HepG2 (cell line): ENCODE measurements at regions not wholly inside any gene's neighbourhood (a gene's known extent, or its start where the extent isn't known, plus 50 kb on each side); places are given as distances from the start of the nearest gene placed in this dataset.

ENCODE experiments used
- ATAC-seq: fragments of 200-7000 bp; cut with Tn5 transposase; 3 replicates; pipeline ENCODE4 v1.9.1; 2020; ENCODE audit warnings: mild to moderate bottlenecking, moderate library complexity
- BruUV-seq: library from RNA; stranded (reverse); fragments of 400-500 nt; replicated peaks from 2 replicates; lab custom pipeline; 2021; lab: Mats Ljungman, UMichigan
- CTCF ChIA-PET: fragments of 300-600 bp; formaldehyde crosslinking; extraction: SDS; loops from one replicate; lab custom pipeline; 2021; ENCODE audit warnings: low total read pairs, inconsistent platforms, low intra/inter-chr PET ratio; lab: Yijun Ruan, JAX
- POLR2A ChIA-PET: fragments of 350-600 bp; sonication (Branson Sonifier 250); formaldehyde crosslinking; loops from one replicate; lab custom pipeline; 2020; ENCODE audit warnings: antibody characterized with exemption, inconsistent platforms; lab: Yijun Ruan, JAX
- DNase-seq: peaks from one replicate; pipeline ENCODE4 v3.0.0-alpha.2; 2015; ENCODE audit warnings: low spot score
- FAIRE-seq: peaks from 3 replicates; lab custom pipeline; 2011; peaks lifted over from hg19 to GRCh38; lab: Jason Lieb, UNC
- H2AFZ ChIP-seq: one replicate; pipeline ENCODE4 v1.6.1; 2011; ENCODE audit warnings: low read length, inconsistent platforms
- H3K27ac ChIP-seq: fragments of 300-600 bp; 3 replicates; pipeline ENCODE4 v1.8.0; 2011; ENCODE audit warnings: mixed run types, mild to moderate bottlenecking, mixed read lengths, low read length, inconsistent platforms; ENCODE audit not compliant: insufficient read depth; ENCODE audit errors: extremely low read length
- H3K27me3 ChIP-seq, 2 experiments: fragments of 200-600 bp in 1 of 2; 2 replicates in 1 of 2; 3 replicates in 1 of 2; pipeline versions ENCODE4 v1.6.0 to v1.8.0; 2011; ENCODE audit warnings: low read length in 2 of 2, mild to moderate bottlenecking in 2 of 2, moderate library complexity in 2 of 2, inconsistent platforms in 1 of 2; ENCODE audit not compliant: insufficient read depth in 2 of 2, control insufficient read depth in 1 of 2
- H3K36me3 ChIP-seq, 2 experiments: fragments of 200-600 bp in 1 of 2; replicated peaks in 1 of 2; 2 replicates in 1 of 2; 3 replicates in 1 of 2; pipeline versions ENCODE4 v1.5.1 to v1.8.0; 2011; ENCODE audit warnings: low read length in 2 of 2, inconsistent platforms in 1 of 2; ENCODE audit not compliant: insufficient read depth in 2 of 2, control insufficient read depth in 1 of 2
- H3K4me1 ChIP-seq: 2 replicates; pipeline ENCODE4 v1.5.1; 2012; ENCODE audit warnings: low read length, inconsistent platforms; ENCODE audit not compliant: insufficient read depth
- H3K4me2 ChIP-seq: 2 replicates; pipeline ENCODE4 v1.6.0; 2011; ENCODE audit warnings: low read depth, low read length, inconsistent platforms
- H3K4me3 ChIP-seq, 3 experiments: fragments of 200-600 bp in 1 of 3; sonication (generic), shearing (Covaris generic) in 1 of 3; replicated peaks in 1 of 3; 2 replicates each; pipeline ENCODE4 v1.5.1; 2011 to 2016; ENCODE audit warnings: low read length in 3 of 3, inconsistent platforms in 2 of 3, low read depth in 2 of 3, mild to moderate bottlenecking in 2 of 3, control low read depth in 1 of 3, mixed read lengths in 1 of 3; ENCODE audit not compliant: insufficient read depth in 1 of 3
- H3K79me2 ChIP-seq: one replicate; pipeline ENCODE4 v1.6.1; 2011; ENCODE audit warnings: low read length, inconsistent platforms; ENCODE audit not compliant: insufficient read depth
- H3K9ac ChIP-seq: 2 replicates; pipeline ENCODE4 v1.6.0; 2011; ENCODE audit warnings: mild to moderate bottlenecking, low read depth, low read length, inconsistent platforms; ENCODE audit not compliant: insufficient read depth
- H3K9me3 ChIP-seq: 2 replicates; pipeline ENCODE4 v1.5.1; 2012; ENCODE audit warnings: mild to moderate bottlenecking, low read length
- H4K20me1 ChIP-seq: 2 replicates; pipeline ENCODE4 v1.6.0; 2011; ENCODE audit warnings: inconsistent platforms, mild to moderate bottlenecking, low read length, moderate library complexity; ENCODE audit not compliant: insufficient read depth
- ARNTL ChIP-seq: sonication (generic); formaldehyde crosslinking; IDR thresholded peaks from 2 replicates; pipeline ENCODE4 v1.4.0; 2020; ENCODE audit warnings: mild to moderate bottlenecking, missing genetic modification reagents
- ATF3 ChIP-seq: sonication (generic); formaldehyde crosslinking; IDR thresholded peaks from 2 replicates; pipeline ENCODE4 v1.4.0; 2020; ENCODE audit warnings: missing genetic modification reagents
- FOXK1 ChIP-seq: sonication (generic); formaldehyde crosslinking; IDR thresholded peaks from 2 replicates; pipeline ENCODE4 v1.4.0; 2020; ENCODE audit warnings: low read depth, missing genetic modification reagents, borderline replicate concordance
- KLF16 ChIP-seq, 2 experiments: sonication (generic) in 1 of 2; formaldehyde crosslinking in 1 of 2; IDR thresholded peaks; 2 replicates each; pipeline versions ENCODE4 v1.6.1 to v1.8.0; 2016 to 2023; ENCODE audit warnings: missing genetic modification reagents in 2 of 2, missing compliant biosample characterization in 1 of 2
- KLF6 ChIP-seq: IDR thresholded peaks from 2 replicates; pipeline ENCODE4 v1.8.0; 2016; ENCODE audit warnings: missing biosample characterization, missing genetic modification reagents
- MAFF ChIP-seq: IDR thresholded peaks from 2 replicates; pipeline ENCODE4 v1.6.1; 2011; ENCODE audit warnings: low read depth, low read length, improper control_type of control experiment
- MAFK ChIP-seq, 2 experiments: IDR thresholded peaks in 1 of 2; conservative IDR thresholded peaks in 1 of 2; 2 replicates each; pipeline ENCODE4 v1.6.1; 2011; ENCODE audit warnings: improper control_type of control experiment in 2 of 2, low read length in 2 of 2
- REL ChIP-seq: sonication (generic); formaldehyde crosslinking; conservative IDR thresholded peaks from 2 replicates; pipeline ENCODE4 v1.8.0; 2022; ENCODE audit warnings: mild to moderate bottlenecking, missing genetic modification reagents, moderate library complexity
- TBP ChIP-seq: sonication (generic); formaldehyde crosslinking; IDR thresholded peaks from 2 replicates; pipeline ENCODE4 v1.5.0; 2020; ENCODE audit warnings: missing genetic modification reagents
- ZNF234 ChIP-seq: sonication (generic); formaldehyde crosslinking; conservative IDR thresholded peaks from 2 replicates; pipeline ENCODE4 v1.5.1; 2020; ENCODE audit warnings: mild to moderate bottlenecking, missing genetic modification reagents
- ZNF446 ChIP-seq: sonication (generic); formaldehyde crosslinking; IDR thresholded peaks from 2 replicates; pipeline ENCODE4 v1.5.0; 2020; ENCODE audit warnings: mild to moderate bottlenecking, missing genetic modification reagents
- ZNF598 ChIP-seq: sonication (generic); formaldehyde crosslinking; IDR thresholded peaks from 2 replicates; pipeline ENCODE4 v1.5.1; 2020; ENCODE audit warnings: mild to moderate bottlenecking, missing genetic modification reagents, borderline replicate concordance
- WGBS: methylation state at CpG from one replicate; pipeline ENCODE4 v1.1.6; 2017; ENCODE audit warnings: low lambda C conversion rate; 5-methylcytosine and 5-hydroxymethylcytosine counted together
- in situ Hi-C: cut with HindIII; loops from 2 replicates; pipeline ENCODE4 v1.10.0; 2017; ENCODE audit warnings: low pct_unique_long_range_greater_than_20kb; ENCODE audit not compliant: extremely low pct_ligation_motif_present
- intact Hi-C: fragments of 100-400 bp; cut with micrococcal nuclease; formaldehyde crosslinking; loops from one replicate; pipeline ENCODE4 v1.10.0; 2022; ENCODE audit not compliant: unreplicated experiment
- TF ChIP-seq, protein P1 (sequence below): sonication (generic); formaldehyde crosslinking; IDR thresholded peaks from 2 replicates; pipeline ENCODE4 v1.4.0; 2020; ENCODE audit warnings: mild to moderate bottlenecking, missing genetic modification reagents
- TF ChIP-seq, protein P2 (sequence below): sonication (generic); formaldehyde crosslinking; IDR thresholded peaks from 2 replicates; pipeline ENCODE4 v1.4.0; 2020; ENCODE audit warnings: mild to moderate bottlenecking, low read depth, missing genetic modification reagents

GRCh38 chr2:106685180-106685897 lies 198.2 kb downstream of the CD8B2 start:
- Histone ChIP-seq H3K36me3 (no peaks in the 10 kb centered on the region), H4K20me1 (no peaks in the 10 kb centered on the region), H3K79me2 (no peaks in the 10 kb centered on the region), H3K27ac (no peak overlapping the region), H2AFZ (no peak overlapping the region), H3K9me3 (peaks cover 25% of the 10 kb centered on the region), H3K4me3 (no peak overlapping the region), H3K4me1 (no peaks in the 10 kb centered on the region), H3K4me2 (no peak overlapping the region), H3K9ac (no peak overlapping the region), H3K27me3 (no peaks in the 10 kb centered on the region)
- in situ Hi-C loops: no loop called here
- no TSS peak for BruUV-seq
- no peak for TF ChIP-seq TBP (CRISPR knock-in tag)
- TF ChIP-seq ATF3 (CRISPR knock-in tag): no peak
- TF ChIP-seq ZNF598 (CRISPR knock-in tag): no peak
- TF ChIP-seq, protein P1, sequence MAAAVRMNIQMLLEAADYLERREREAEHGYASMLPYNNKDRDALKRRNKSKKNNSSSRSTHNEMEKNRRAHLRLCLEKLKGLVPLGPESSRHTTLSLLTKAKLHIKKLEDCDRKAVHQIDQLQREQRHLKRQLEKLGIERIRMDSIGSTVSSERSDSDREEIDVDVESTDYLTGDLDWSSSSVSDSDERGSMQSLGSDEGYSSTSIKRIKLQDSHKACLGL (CRISPR knock-in tag): no peak
- TF ChIP-seq KLF6 (CRISPR knock-in tag): no peak
- no peak for TF ChIP-seq KLF16 (CRISPR knock-in tag; IDR thresholded peaks at IDR 0.05)
- no peak for TF ChIP-seq ZNF446 (CRISPR knock-in tag)
- peak; percentile 75 to 87 for TF ChIP-seq MAFK (conservative IDR thresholded peaks at IDR 0.05 in 1 of 2, IDR thresholded peaks at IDR 0.05 in 1 of 2; ENCODE audit: low read length in 2 of 2)
- peak; percentile 80 for TF ChIP-seq MAFF
- no peak for TF ChIP-seq REL (CRISPR knock-in tag)
- TF ChIP-seq ARNTL (CRISPR knock-in tag): no peak
- TF ChIP-seq FOXK1 (CRISPR knock-in tag): no peak
- TF ChIP-seq, protein P2, sequence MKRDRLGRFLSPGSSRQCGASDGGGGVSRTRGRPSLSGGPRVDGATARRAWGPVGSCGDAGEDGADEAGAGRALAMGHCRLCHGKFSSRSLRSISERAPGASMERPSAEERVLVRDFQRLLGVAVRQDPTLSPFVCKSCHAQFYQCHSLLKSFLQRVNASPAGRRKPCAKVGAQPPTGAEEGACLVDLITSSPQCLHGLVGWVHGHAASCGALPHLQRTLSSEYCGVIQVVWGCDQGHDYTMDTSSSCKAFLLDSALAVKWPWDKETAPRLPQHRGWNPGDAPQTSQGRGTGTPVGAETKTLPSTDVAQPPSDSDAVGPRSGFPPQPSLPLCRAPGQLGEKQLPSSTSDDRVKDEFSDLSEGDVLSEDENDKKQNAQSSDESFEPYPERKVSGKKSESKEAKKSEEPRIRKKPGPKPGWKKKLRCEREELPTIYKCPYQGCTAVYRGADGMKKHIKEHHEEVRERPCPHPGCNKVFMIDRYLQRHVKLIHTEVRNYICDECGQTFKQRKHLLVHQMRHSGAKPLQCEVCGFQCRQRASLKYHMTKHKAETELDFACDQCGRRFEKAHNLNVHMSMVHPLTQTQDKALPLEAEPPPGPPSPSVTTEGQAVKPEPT (CRISPR knock-in tag): no peak
- TF ChIP-seq ZNF234 (CRISPR knock-in tag): no peak
- ATAC-seq: peak; percentile 68
- DNase-seq: no peak
- ChIA-PET POLR2A (no interaction called here), CTCF (no interaction called here)
- intact Hi-C loops: no loop called here
- WGBS: 0% methylated on average over 2 of the region's 2 CpGs
- no peak for FAIRE-seq
